C4-2B (cell line): ENCODE measurements at regions not wholly inside any gene's neighbourhood (a gene's known extent, or its start where the extent isn't known, plus 50 kb on each side); places are given as distances from the start of the nearest gene placed in this dataset.
A peak's percentile ranks its signal among the peaks of the same experiment; 100 is the strongest.

Experiments used
- H3K27ac ChIP-seq: fragments of 450-650 bp; 2 replicates; pipeline ENCODE4 v1.5.1; 2017
- ZFX ChIP-seq: fragments of 450-650 bp; IDR thresholded peaks from 2 replicates; pipeline ENCODE4 v1.6.1; 2017
- TF ChIP-seq, protein P1 (sequence below): fragments of 450-650 bp; conservative IDR thresholded peaks from 2 replicates; pipeline ENCODE4 v1.5.1; 2017; ENCODE audit warnings: mild to moderate bottlenecking

DNA sequence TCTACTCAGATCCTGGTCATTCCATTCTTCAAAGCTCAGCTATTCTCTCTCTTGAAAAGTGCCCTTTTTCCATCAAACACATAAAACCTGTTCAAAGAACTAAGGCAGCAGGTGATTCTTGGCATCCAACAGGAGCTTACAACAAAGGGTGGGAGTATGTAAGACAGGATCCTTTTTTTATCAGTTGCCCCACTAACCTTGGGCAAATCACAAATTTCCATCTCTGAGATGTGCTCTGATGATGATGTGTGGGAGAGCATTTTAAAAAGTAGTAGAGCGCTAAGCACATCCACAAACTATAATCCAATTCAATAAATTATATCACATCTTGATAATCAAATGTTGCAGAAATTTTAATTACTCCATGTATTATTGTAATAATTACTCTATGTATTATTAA, 53.7 kb upstream of the FDX1 start:
- TF ChIP-seq, protein P1, sequence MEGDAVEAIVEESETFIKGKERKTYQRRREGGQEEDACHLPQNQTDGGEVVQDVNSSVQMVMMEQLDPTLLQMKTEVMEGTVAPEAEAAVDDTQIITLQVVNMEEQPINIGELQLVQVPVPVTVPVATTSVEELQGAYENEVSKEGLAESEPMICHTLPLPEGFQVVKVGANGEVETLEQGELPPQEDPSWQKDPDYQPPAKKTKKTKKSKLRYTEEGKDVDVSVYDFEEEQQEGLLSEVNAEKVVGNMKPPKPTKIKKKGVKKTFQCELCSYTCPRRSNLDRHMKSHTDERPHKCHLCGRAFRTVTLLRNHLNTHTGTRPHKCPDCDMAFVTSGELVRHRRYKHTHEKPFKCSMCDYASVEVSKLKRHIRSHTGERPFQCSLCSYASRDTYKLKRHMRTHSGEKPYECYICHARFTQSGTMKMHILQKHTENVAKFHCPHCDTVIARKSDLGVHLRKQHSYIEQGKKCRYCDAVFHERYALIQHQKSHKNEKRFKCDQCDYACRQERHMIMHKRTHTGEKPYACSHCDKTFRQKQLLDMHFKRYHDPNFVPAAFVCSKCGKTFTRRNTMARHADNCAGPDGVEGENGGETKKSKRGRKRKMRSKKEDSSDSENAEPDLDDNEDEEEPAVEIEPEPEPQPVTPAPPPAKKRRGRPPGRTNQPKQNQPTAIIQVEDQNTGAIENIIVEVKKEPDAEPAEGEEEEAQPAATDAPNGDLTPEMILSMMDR: no peak
- no peak for TF ChIP-seq ZFX
- H3K27ac ChIP-seq: no peak overlapping the region

DNA sequence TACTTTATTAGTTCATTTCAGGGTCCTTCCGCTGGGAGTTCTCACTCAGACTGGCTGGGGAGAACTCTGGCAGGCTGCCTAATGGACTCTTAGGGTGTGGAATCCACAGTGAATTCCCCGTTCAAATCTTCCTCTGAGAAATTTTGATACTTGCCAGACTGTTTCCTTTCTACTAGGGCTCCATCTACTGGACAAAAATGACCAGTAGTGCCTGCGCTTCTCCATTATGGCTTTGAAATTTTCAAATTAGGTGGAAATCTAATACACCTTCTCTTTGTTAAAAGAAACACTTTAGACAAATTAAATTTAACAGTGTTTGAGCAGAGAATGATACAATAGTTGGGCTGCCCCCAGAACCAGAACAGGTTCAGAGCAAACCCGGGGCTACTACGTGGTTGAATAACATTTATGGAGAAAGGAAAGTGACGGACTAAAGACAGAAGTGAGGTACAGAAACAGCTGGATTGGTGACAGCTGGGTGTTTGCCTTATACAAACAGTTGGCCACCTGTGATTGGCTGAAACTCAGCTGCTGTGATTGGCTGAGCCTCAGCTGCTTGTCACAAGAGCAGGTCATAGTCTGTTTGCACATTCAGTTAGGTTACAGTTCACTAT, 52.9 kb upstream of the FDX1 start:
- no peak overlapping the region for H3K27ac ChIP-seq
- no peak for TF ChIP-seq ZFX
- TF ChIP-seq, protein P1: peak; percentile 92

DNA sequence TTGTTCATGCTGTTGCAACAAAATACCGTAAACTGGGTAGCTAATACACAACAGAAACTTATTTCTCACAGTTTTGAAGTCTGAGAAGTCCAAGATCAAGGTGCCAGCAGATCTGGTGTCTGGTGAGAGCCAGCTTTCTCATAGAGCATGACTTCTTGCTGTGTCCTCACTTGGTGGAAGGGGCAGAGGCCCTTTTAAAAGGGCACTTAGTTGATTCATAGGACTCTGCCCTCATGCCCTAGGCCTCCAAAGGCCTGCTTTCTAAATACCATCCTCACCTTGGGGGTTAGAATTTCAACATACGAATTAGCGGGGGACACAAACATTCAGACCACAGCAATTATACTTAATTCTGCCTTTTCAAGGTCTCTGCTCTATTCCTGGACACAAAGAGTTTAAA, 52.3 kb upstream of the FDX1 start:
- H3K27ac ChIP-seq: no peak overlapping the region
- TF ChIP-seq, protein P1: no peak

DNA sequence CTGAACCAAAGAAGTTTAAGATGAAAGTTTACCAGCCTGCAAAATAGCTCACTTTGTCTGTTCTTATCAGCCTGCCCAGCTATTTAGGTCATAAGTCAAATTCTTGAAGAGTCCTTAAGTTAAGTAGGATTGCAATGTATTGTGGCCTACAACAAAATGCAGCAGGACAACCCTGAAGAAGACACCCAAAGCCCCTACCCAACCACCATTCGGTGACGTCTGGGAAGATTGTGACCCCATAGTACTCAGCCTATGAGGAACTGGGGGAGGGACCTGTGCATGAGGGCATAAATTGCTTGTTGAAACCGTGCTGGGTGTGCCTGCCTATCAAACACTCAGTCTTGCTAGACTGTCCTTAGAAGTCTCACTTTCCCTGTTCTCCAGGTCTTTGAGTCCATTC, 50.5 kb upstream of the FDX1 start:
- H3K27ac ChIP-seq: no peak overlapping the region
- no peak for TF ChIP-seq ZFX
- TF ChIP-seq, protein P1: no peak

DNA sequence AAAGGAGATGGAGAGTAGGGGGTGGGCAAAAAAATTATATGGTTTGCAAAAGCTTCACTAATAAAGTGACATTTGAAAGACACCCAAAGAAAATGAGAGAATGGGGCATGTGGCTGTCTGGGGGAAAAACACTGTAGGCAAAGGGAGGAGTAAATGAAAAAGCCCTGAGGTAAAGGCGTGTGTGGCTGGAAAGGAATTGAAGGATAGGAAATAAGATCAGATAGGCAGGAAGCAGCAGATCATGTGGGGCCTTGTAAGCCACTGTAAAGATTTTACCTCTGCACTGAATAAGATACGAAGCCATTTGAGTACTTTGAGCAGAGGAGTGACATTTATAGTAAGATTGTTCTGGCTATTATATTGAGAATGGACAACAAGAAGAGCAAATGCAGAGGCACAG, 49.8 kb upstream of the FDX1 start:
- TF ChIP-seq ZFX: no peak
- TF ChIP-seq, protein P1: no peak
- H3K27ac ChIP-seq: no peak overlapping the region
